GM10248 (cell line): ENCODE measurements at regions not wholly inside any gene's neighbourhood (a gene's known extent, or its start where the extent isn't known, plus 50 kb on each side); places are given as distances from the start of the nearest gene placed in this dataset.

Source experiments
- CTCF ChIA-PET: fragments of 300-600 bp; sonication (Branson Sonifier 250); formaldehyde crosslinking; extraction: SDS; loops from one replicate; lab custom pipeline; 2021; ENCODE audit warnings: antibody characterized with exemption; lab: Yijun Ruan, JAX
- POLR2A ChIA-PET: fragments of 350-650 bp; sonication (Branson Sonifier 250); formaldehyde crosslinking; extraction: SDS; loops from one replicate; lab custom pipeline; 2020; ENCODE audit warnings: antibody characterized with exemption; lab: Yijun Ruan, JAX
- DNase-seq: peaks from one replicate; pipeline ENCODE4 v3.0.0; 2012; ENCODE audit errors: extremely low spot score
- TF ChIP-seq, protein P1 (sequence below): IDR thresholded peaks from 2 replicates; pipeline ENCODE4 v1.5.1; 2012; ENCODE audit warnings: mild to moderate bottlenecking, low read depth; ENCODE audit errors: extremely low read depth, missing control alignments, control extremely low read depth

DNA sequence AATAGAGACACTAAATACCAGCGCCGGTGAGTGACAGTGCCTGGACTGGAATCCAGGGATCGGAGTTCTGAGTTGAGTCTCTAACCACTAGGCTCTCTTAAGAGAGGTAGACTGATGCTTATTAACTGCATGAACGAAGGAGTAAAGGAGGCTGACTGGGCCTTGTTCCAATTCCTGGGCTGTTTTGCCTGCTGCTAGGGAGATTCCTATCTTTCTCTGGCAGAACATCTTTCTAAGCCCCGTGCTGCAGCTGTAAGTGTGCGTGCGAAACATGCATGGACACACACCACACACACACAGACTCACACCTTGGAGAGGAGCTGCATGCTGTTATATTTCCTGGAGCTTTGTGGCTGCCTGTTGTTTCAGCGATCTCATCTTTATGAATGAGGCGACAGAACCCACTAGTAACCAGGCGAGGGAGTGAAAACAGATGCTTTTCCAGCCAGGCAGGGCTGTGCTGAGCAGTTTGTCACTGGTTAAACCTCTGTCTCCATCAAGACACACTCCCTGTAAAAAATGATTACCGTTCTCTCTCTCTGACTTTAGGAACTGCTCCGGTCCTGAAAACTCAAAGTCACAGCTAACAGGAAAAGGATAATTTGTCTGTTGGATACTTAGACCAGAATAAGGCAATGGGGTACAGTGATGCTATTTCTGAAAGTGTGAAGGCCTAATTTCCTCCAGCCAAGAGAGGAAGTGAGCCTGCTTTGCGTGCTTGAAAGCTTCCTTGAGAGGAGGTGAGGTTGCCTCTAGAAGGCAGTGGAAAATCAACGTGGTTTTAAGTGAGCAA is 157.4 kb upstream of the ZNF217 start:
- TF ChIP-seq, protein P1, sequence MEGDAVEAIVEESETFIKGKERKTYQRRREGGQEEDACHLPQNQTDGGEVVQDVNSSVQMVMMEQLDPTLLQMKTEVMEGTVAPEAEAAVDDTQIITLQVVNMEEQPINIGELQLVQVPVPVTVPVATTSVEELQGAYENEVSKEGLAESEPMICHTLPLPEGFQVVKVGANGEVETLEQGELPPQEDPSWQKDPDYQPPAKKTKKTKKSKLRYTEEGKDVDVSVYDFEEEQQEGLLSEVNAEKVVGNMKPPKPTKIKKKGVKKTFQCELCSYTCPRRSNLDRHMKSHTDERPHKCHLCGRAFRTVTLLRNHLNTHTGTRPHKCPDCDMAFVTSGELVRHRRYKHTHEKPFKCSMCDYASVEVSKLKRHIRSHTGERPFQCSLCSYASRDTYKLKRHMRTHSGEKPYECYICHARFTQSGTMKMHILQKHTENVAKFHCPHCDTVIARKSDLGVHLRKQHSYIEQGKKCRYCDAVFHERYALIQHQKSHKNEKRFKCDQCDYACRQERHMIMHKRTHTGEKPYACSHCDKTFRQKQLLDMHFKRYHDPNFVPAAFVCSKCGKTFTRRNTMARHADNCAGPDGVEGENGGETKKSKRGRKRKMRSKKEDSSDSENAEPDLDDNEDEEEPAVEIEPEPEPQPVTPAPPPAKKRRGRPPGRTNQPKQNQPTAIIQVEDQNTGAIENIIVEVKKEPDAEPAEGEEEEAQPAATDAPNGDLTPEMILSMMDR, result no peak
- peak; percentile 38 for DNase-seq
- CTCF ChIA-PET, result interaction anchor here (0.7 to 3.4 kb wide), 6 partner anchors 15 to 179 kb away, joined by 3 to 17 read pairs (median 3); no protein-coding TSS in a partner anchor
- POLR2A ChIA-PET, result interaction anchor here (0.6 kb wide), 2 partner anchors 9 to 117 kb away, joined by 3 to 4 read pairs; no protein-coding TSS in a partner anchor

DNA sequence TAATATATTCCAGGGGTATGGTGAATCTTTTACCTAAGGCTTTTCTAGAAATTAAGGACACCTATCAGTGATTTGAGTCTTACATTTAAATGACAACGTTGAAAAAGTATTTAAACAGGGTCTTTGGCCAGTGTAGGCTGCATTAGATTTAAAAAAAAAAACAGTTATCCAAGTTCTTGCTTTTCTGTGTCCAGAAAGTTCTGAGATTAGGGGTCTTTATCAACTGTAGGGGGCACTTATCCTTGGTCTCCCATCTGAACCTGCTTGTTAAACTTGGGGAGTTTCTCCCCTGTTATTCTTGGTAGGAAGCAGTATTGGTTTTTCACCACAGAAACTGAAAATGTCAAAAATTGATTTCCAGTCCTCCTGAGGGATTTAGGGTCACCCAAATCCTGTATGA is 155.9 kb upstream of the ZNF217 start:
- ChIA-PET POLR2A (no interaction called here), CTCF (interaction anchor here (0.8 to 3.4 kb wide), 7 partner anchors 10 to 190 kb away, joined by 3 to 17 read pairs (median 3); no protein-coding TSS in a partner anchor)
- TF ChIP-seq, protein P1, result no peak
- DNase-seq, result no peak

DNA sequence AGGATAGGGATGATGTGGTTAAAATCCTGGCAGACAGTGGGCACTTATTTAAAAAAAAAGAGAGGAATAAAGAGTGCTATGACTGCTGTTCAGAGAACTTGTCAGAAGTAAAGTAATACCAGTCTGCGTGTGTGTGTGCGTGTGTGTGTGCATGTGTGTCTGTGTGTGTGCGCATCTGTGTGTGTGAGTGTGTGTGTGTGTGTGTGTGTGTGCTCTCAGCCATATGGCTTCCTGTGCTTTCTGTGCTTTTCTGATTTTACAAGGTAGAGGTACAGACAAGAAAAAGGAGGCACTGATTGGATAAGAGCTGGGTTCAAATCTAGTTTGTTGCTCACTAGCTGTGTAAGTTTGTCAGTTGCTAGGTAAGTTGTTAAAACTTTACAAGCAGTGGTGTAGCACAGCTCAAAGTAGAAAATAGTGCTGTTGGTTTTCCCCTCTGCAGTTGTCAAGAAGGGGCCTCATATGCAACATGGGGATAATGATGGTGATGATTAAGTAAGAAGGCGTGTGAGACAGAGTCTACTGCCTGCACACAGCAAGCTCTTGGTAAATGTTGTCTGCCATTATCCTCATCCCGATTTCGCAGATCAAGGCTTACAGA is 155.3 kb upstream of the ZNF217 start:
- ChIA-PET POLR2A (no interaction called here), CTCF (interaction anchor here (1.2 to 3.4 kb wide), 6 partner anchors 10 to 167 kb away, joined by 3 to 17 read pairs (median 4); no protein-coding TSS in a partner anchor)
- TF ChIP-seq, protein P1, result no peak
- no peak for DNase-seq

DNA sequence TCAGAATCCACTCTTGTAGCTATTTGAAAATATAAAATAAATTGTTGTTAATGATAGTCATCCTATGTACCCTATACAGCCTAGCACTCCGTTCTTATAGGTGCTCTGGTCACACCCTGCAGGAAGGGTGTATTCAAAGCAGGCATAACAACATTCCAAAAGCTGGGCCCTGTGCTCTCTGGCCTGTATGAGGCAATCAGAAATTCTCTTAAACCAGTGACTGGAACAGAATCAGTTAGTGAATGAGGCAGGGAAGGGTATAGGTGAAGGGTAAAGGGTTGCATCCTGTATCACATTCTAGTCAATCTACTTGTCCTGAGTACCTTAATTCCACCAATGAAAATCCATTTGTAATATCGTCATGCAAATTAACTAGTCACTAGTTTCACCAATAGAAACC is 154.5 kb upstream of the ZNF217 start:
- TF ChIP-seq, protein P1, result no peak
- DNase-seq, result no peak
- ChIA-PET CTCF (interaction anchor here (1.6 to 3.4 kb wide), 2 partner anchors 9 to 12 kb away, joined by 7 to 17 read pairs; no protein-coding TSS in a partner anchor), POLR2A (no interaction called here)

DNA sequence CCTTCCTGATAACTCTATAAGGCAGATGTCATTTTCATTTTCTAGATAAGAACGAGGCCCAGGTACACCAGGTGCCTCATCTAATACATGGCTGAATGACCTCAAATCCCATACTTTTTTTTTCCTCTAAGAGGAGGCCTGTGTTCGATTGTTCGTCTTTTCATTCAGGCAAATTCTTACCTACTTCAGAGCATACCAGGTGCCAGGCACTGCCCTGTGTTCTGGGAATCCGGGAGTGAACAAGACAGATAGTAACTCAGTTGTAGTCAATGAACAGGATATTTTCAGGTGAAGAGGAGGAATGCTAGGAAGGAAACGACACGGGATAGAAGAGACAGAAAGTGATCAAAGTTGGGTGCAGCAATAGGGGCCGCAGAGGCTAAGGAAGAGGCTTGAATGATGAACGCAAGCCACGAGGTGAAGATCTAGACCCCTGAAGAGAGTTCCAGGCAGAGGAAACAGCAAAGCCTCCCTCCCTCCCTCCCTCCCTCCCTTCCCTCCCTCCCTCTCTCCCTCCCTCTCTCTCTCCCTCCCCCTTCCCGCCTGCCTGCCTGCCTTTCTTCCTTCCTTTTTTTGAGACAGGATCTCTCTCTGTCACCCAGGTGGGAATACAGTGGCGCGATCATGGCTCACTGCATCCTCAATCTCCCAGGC is 150.1 kb upstream of the ZNF217 start:
- POLR2A ChIA-PET, result interaction anchor here (0.6 kb wide), 1 partner anchor 32 kb away, joined by 5 read pairs; no protein-coding TSS in a partner anchor
- CTCF ChIA-PET, result no interaction called here
- TF ChIP-seq, protein P1, result no peak
- DNase-seq, result no peak

DNA sequence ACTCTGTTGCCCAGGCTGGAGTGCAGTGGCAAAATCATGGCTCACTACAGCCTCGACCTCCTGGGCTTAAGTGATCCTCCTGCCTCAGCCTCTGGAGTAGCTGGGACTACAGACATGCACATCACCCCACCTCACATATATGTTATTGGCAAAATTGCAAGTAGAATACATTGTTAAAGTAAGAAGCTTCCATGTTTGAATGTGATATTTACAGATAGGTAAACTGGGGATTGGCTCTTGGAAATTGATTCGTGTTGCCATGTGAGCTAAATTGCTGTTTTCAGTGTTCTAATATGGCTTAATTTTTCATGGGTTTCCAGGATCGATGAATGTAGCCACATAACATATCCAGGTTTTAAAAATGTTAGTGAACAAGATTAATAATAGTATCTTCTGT is 149.0 kb upstream of the ZNF217 start:
- CTCF ChIA-PET, result interaction anchor here (1.1 kb wide), 1 partner anchor 107 kb away, joined by 3 read pairs; no protein-coding TSS in a partner anchor
- DNase-seq, result no peak
- TF ChIP-seq, protein P1, result no peak
- POLR2A ChIA-PET, result no interaction called here
